ENCODE measurements at regions not wholly inside any gene's neighbourhood (a gene's known extent, or its start where the extent isn't known, plus 50 kb on each side); places are given as distances from the start of the nearest gene placed in this dataset.
A peak's percentile ranks its signal among the peaks of the same experiment; 100 is the strongest.

DNA sequence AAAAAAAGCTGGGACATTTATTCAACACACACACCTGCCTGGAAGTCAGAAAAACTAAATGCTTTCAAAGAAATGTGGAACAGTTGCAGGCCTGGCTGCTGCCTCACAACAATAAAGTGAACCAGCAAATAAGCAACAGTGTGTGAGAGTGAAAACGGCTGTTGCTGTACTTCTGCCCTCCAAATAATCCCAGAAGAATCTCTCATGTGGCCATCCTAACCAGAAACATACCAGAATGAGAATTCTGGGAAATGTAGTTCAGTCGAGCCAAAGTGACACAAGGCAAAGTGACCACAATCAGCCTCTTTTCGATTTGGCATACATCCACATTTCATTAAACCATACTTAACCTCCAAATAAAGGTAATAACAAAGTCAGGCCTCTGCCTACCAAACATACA is 204.5 kb downstream of the SLC7A11 start (continued):
- TF ChIP-seq ZNF281 (CRISPR knock-in tag; IDR thresholded peaks at IDR 0.05) (no peak), CREM (CRISPR knock-in tag; IDR thresholded peaks at IDR 0.05) (no peak)

DNA sequence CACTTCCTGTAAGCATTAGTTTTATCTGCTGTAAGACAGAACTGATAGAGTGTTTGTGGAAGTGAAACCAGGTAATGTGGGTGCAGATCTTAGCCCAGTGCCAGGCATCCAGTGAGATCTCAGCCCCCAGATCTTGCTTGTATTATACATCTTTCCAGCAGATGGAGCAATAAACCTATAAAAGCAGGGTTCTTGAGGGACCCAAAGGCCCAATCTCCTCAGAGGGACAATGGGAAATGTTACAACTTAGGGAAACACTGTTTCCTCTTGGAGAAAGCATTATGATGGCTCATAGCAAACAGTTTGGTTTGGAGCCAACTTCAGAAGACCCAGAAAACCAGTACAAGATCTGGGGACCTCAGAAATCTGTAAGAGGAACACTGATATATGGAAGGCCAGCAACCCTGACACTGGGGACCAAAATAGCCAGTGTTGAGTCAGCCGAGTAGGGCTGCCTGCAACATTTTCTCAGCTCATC is 206.3 kb downstream of the SLC7A11 start:
- Mint-ChIP-seq H3K4me3 (no peak overlapping the region), H3K27ac (no peak overlapping the region), H3K9me3 (no peaks in the 10 kb centered on the region), H3K27me3 (ENCODE audit: low read depth) (no peaks in the 10 kb centered on the region), H3K36me3 (no peaks in the 10 kb centered on the region), H3K4me1 (peaks cover 8% of the 10 kb centered on the region)
- ChIA-PET POLR2A (interaction anchor here (0.8 kb wide), 1 partner anchor 118 kb away, joined by 3 read pairs; no protein-coding TSS in a partner anchor), CTCF (interaction anchor here (0.7 to 2.3 kb wide), 12 partner anchors 27 to 903 kb away, joined by 3 to 38 read pairs (median 5); no protein-coding TSS in a partner anchor)
- TF ChIP-seq ZNF121 (CRISPR knock-in tag; IDR thresholded peaks at IDR 0.05) (no peak), CTCF (IDR thresholded peaks at IDR 0.05) (peak; percentile 25; the same call in 1 of the 2 replicates)
- TF ChIP-seq, protein P1, sequence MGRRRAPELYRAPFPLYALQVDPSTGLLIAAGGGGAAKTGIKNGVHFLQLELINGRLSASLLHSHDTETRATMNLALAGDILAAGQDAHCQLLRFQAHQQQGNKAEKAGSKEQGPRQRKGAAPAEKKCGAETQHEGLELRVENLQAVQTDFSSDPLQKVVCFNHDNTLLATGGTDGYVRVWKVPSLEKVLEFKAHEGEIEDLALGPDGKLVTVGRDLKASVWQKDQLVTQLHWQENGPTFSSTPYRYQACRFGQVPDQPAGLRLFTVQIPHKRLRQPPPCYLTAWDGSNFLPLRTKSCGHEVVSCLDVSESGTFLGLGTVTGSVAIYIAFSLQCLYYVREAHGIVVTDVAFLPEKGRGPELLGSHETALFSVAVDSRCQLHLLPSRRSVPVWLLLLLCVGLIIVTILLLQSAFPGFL (CRISPR knock-in tag; IDR thresholded peaks at IDR 0.05; ENCODE audit: borderline replicate concordance): no peak
- DNase-seq (ENCODE audit: low spot score) (no peak), ATAC-seq (peak; percentile 97)

DNA sequence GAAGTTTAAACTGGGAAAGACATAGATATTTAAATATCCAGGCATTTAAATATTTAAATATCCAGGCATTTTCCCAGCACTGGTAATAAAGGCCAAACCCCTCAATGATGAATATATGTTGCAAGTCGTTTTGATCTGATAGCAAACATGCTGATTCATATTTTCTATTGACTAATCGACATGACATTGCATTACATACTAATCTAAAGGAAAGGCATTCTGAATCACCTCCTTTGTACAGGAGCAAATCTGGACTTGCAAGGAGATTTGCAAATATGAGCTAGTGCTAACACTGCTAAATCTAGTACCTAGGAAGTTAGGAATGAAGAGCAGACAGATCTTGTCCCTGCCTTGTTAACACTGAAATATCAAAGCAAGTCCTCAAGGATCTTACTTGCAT is 207.3 kb downstream of the SLC7A11 start:
- no peak overlapping the region for H3K27ac Mint-ChIP-seq
- H3K27me3 Mint-ChIP-seq (ENCODE audit: low read depth): no peaks in the 10 kb centered on the region
- H3K4me1 Mint-ChIP-seq: peaks cover 8% of the 10 kb centered on the region
- TF ChIP-seq CREB1 (CRISPR knock-in tag; IDR thresholded peaks at IDR 0.05) (no peak), E2F5 (CRISPR knock-in tag; IDR thresholded peaks at IDR 0.05) (no peak), IRF1 (CRISPR knock-in tag; IDR thresholded peaks at IDR 0.05) (no peak), ZNF416 (CRISPR knock-in tag; IDR thresholded peaks at IDR 0.05) (no peak)
- TF ChIP-seq, protein P2, sequence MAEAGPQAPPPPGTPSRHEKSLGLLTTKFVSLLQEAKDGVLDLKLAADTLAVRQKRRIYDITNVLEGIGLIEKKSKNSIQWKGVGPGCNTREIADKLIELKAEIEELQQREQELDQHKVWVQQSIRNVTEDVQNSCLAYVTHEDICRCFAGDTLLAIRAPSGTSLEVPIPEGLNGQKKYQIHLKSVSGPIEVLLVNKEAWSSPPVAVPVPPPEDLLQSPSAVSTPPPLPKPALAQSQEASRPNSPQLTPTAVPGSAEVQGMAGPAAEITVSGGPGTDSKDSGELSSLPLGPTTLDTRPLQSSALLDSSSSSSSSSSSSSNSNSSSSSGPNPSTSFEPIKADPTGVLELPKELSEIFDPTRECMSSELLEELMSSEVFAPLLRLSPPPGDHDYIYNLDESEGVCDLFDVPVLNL (CRISPR knock-in tag; IDR thresholded peaks at IDR 0.05; ENCODE audit: borderline replicate concordance, low read depth): no peak
- CTCF ChIA-PET: interaction anchor here (0.6 to 2.3 kb wide), 7 partner anchors 27 to 904 kb away, joined by 3 to 38 read pairs (median 4); no protein-coding TSS in a partner anchor
- H3K9me3 Mint-ChIP-seq: no peaks in the 10 kb centered on the region
- H3K4me3 Mint-ChIP-seq: no peak overlapping the region
- DNase-seq (ENCODE audit: low spot score): no peak
- no peaks in the 10 kb centered on the region for H3K36me3 Mint-ChIP-seq
- POLR2A ChIA-PET: no interaction called here
- ATAC-seq: no peak

DNA sequence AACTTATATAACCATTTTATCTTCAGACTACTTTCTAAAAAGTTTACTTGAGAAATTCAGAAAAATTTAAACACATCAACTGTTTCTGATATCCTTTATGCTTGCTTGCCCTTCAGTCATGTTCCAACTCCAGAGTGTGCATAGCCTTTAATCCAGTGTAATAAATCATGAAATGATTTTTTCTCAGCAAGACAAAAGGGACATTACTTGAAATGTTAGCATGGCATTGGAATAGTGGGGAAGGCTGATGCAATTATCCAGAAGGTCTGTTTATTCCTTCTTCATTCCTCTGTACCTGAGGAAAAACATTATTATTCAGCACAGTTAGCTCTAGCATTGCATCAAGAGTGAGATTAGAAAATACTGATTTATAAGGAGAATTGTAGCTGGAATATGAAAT is 209.9 kb downstream of the SLC7A11 start:
- ATAC-seq (no peak), DNase-seq (ENCODE audit: low spot score) (no peak)
- Mint-ChIP-seq H3K4me3 (no peak overlapping the region), H3K9me3 (no peaks in the 10 kb centered on the region), H3K36me3 (no peaks in the 10 kb centered on the region), H3K27ac (no peak overlapping the region), H3K27me3 (ENCODE audit: low read depth) (no peaks in the 10 kb centered on the region), H3K4me1 (peaks cover 7% of the 10 kb centered on the region)
- POLR2A ChIA-PET: no interaction called here
- CTCF ChIA-PET: interaction anchor here (1.2 kb wide), 1 partner anchor 212 kb away, joined by 3 read pairs; no protein-coding TSS in a partner anchor
- TF ChIP-seq FOXJ3 (CRISPR knock-in tag; IDR thresholded peaks at IDR 0.05; ENCODE audit: borderline replicate concordance) (no peak), ZNF263 (CRISPR knock-in tag; IDR thresholded peaks at IDR 0.05; ENCODE audit: low read depth) (no peak), RORB (CRISPR knock-in tag; IDR thresholded peaks at IDR 0.05) (no peak)
- TF ChIP-seq, protein P3, sequence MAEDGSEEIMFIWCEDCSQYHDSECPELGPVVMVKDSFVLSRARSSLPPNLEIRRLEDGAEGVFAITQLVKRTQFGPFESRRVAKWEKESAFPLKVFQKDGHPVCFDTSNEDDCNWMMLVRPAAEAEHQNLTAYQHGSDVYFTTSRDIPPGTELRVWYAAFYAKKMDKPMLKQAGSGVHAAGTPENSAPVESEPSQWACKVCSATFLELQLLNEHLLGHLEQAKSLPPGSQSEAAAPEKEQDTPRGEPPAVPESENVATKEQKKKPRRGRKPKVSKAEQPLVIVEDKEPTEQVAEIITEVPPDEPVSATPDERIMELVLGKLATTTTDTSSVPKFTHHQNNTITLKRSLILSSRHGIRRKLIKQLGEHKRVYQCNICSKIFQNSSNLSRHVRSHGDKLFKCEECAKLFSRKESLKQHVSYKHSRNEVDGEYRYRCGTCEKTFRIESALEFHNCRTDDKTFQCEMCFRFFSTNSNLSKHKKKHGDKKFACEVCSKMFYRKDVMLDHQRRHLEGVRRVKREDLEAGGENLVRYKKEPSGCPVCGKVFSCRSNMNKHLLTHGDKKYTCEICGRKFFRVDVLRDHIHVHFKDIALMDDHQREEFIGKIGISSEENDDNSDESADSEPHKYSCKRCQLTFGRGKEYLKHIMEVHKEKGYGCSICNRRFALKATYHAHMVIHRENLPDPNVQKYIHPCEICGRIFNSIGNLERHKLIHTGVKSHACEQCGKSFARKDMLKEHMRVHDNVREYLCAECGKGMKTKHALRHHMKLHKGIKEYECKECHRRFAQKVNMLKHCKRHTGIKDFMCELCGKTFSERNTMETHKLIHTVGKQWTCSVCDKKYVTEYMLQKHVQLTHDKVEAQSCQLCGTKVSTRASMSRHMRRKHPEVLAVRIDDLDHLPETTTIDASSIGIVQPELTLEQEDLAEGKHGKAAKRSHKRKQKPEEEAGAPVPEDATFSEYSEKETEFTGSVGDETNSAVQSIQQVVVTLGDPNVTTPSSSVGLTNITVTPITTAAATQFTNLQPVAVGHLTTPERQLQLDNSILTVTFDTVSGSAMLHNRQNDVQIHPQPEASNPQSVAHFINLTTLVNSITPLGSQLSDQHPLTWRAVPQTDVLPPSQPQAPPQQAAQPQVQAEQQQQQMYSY (CRISPR knock-in tag; IDR thresholded peaks at IDR 0.05): no peak
- TF ChIP-seq, protein P4, sequence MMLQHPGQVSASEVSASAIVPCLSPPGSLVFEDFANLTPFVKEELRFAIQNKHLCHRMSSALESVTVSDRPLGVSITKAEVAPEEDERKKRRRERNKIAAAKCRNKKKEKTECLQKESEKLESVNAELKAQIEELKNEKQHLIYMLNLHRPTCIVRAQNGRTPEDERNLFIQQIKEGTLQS (CRISPR knock-in tag; conservative IDR thresholded peaks at IDR 0.05): no peak
